ENCODE measurements at regions not wholly inside any gene's neighbourhood (a gene's known extent, or its start where the extent isn't known, plus 50 kb on each side); places are given as distances from the start of the nearest gene placed in this dataset.

- DNase-seq: no peak
- TF ChIP-seq CTCF (IDR thresholded peaks at IDR 0.05): no peak
- Histone ChIP-seq H3K36me3 (ENCODE audit: low read depth) (no peaks in the 10 kb centered on the region), H3K4me1 (ENCODE audit: low read depth) (no peaks in the 10 kb centered on the region), H3K9me3 (no peaks in the 10 kb centered on the region), H3K4me3 (no peak overlapping the region)
- intact Hi-C loops (cut with DNase I, micrococcal nuclease): no loop called here
- no peak for ATAC-seq
Observed at GRCh38 chr17:74099442-74100340, 103.8 kb upstream of the RPL38 start.

- no peaks in the 10 kb centered on the region for H3K4me1 ChIP-seq (ENCODE audit: low read depth)
- H3K36me3 ChIP-seq (ENCODE audit: low read depth): no peaks in the 10 kb centered on the region
- no peak for TF ChIP-seq CTCF (IDR thresholded peaks at IDR 0.05)
- DNase-seq: no peak
- H3K4me3 ChIP-seq: no peak overlapping the region
- no peaks in the 10 kb centered on the region for H3K9me3 ChIP-seq
- intact Hi-C loops (cut with DNase I, micrococcal nuclease): no loop called here
- no peak for ATAC-seq
Observed at GRCh38 chr17:74104921-74105320, 98.6 kb upstream of the RPL38 start.

GRCh38 chr17:74107107-74107506 lies 96.4 kb upstream of the RPL38 start:
- intact Hi-C loops (cut with DNase I, micrococcal nuclease): no loop called here
- H3K4me1 ChIP-seq (ENCODE audit: low read depth): no peaks in the 10 kb centered on the region
- no peak for TF ChIP-seq CTCF (IDR thresholded peaks at IDR 0.05)
- H3K4me3 ChIP-seq: no peak overlapping the region
- H3K36me3 ChIP-seq (ENCODE audit: low read depth): no peaks in the 10 kb centered on the region
- ATAC-seq (no peak), DNase-seq (no peak)
- no peaks in the 10 kb centered on the region for H3K9me3 ChIP-seq

- intact Hi-C loops (cut with DNase I, micrococcal nuclease): no loop called here
- ATAC-seq: no peak
- no peak for TF ChIP-seq CTCF (IDR thresholded peaks at IDR 0.05)
Observed at GRCh38 chr17:74108126-74108705, 95.3 kb upstream of the RPL38 start.

GRCh38 chr17:74110467-74110866 lies 93.0 kb upstream of the RPL38 start:
- Histone ChIP-seq H3K4me1 (ENCODE audit: low read depth) (no peaks in the 10 kb centered on the region), H3K9me3 (no peaks in the 10 kb centered on the region), H3K36me3 (ENCODE audit: low read depth) (no peaks in the 10 kb centered on the region), H3K4me3 (no peak overlapping the region)
- intact Hi-C loops (cut with DNase I, micrococcal nuclease): no loop called here
- ATAC-seq (no peak), DNase-seq (no peak)
- no peak for TF ChIP-seq CTCF (IDR thresholded peaks at IDR 0.05)

More at GRCh38 chr17:74108126-74108705, 95.3 kb upstream of the RPL38 start:
- no peak overlapping the region for H3K4me3 ChIP-seq
- no peak for DNase-seq
- H3K36me3 ChIP-seq (ENCODE audit: low read depth): no peaks in the 10 kb centered on the region
- no peaks in the 10 kb centered on the region for H3K9me3 ChIP-seq
- no peaks in the 10 kb centered on the region for H3K4me1 ChIP-seq (ENCODE audit: low read depth)
